ENCODE measurements at regions not wholly inside any gene's neighbourhood (a gene's known extent, or its start where the extent isn't known, plus 50 kb on each side); places are given as distances from the start of the nearest gene placed in this dataset.
"Not testable (repeated sequence)": the region's sequence is repeated elsewhere in the genome, so short reads cannot be mapped to it uniquely, and the experiment has no call there.

GRCh38 chr5:12965804-12966203 is 978.7 kb downstream of the DNAH5 start:
- no peaks in the 10 kb centered on the region for H3K36me3 ChIP-seq
- H3K4me3 ChIP-seq, result no peak overlapping the region
- DNase-seq, result no peak
- no peaks in the 10 kb centered on the region for H3K9me3 ChIP-seq
- H3K27me3 ChIP-seq, result peaks cover 2% of the 10 kb centered on the region

GRCh38 chr5:12959713-12960112 is 984.8 kb downstream of the DNAH5 start:
- Histone ChIP-seq H3K4me3 (no peak overlapping the region), H3K36me3 (no peaks in the 10 kb centered on the region), H3K9me3 (no peaks in the 10 kb centered on the region), H3K27me3 (no peaks in the 10 kb centered on the region)
- no peak for DNase-seq

GRCh38 chr5:12952409-12952808 is 992.1 kb downstream of the DNAH5 start:
- DNase-seq, result no peak
- no peaks in the 10 kb centered on the region for H3K27me3 ChIP-seq
- H3K9me3 ChIP-seq, result no peaks in the 10 kb centered on the region
- H3K36me3 ChIP-seq, result no peaks in the 10 kb centered on the region
- H3K4me3 ChIP-seq, result no peak overlapping the region

GRCh38 chr5:12951846-12952245 is 992.6 kb downstream of the DNAH5 start:
- H3K4me3 ChIP-seq, result no peak overlapping the region
- H3K36me3 ChIP-seq, result no peaks in the 10 kb centered on the region
- H3K27me3 ChIP-seq, result no peaks in the 10 kb centered on the region
- no peaks in the 10 kb centered on the region for H3K9me3 ChIP-seq
- DNase-seq, result no peak

- Histone ChIP-seq H3K27me3 (no peaks in the 10 kb centered on the region), H3K9me3 (no peaks in the 10 kb centered on the region), H3K36me3 (no peaks in the 10 kb centered on the region), H3K4me3 (no peak overlapping the region)
- DNase-seq, result no peak
Observed at GRCh38 chr5:12947379-12947778, 997.1 kb downstream of the DNAH5 start.

GRCh38 chr5:12945477-12945876 is 999.0 kb downstream of the DNAH5 start:
- DNase-seq, H3K4me3 ChIP-seq, H3K9me3 ChIP-seq: not testable (repeated sequence)

GRCh38 chr5:12936221-12936620 is 1008.3 kb downstream of the DNAH5 start:
- Histone ChIP-seq H3K36me3 (no peaks in the 10 kb centered on the region), H3K4me3 (no peak overlapping the region), H3K9me3 (no peaks in the 10 kb centered on the region), H3K27me3 (no peaks in the 10 kb centered on the region)
- no peak for DNase-seq

More at GRCh38 chr5:12945477-12945876, 999.0 kb downstream of the DNAH5 start:
- H3K36me3 ChIP-seq, H3K27me3 ChIP-seq: not testable (repeated sequence)

GRCh38 chr5:12934722-12935121 is 1009.8 kb downstream of the DNAH5 start:
- Histone ChIP-seq H3K4me3 (no peak overlapping the region), H3K27me3 (no peaks in the 10 kb centered on the region), H3K9me3 (no peaks in the 10 kb centered on the region), H3K36me3 (no peaks in the 10 kb centered on the region)
- no peak for DNase-seq

- no peaks in the 10 kb centered on the region for H3K36me3 ChIP-seq
- H3K27me3 ChIP-seq, result no peaks in the 10 kb centered on the region
- H3K4me3 ChIP-seq, result no peak overlapping the region
- H3K9me3 ChIP-seq, result no peaks in the 10 kb centered on the region
- DNase-seq, result no peak
Observed at GRCh38 chr5:12920527-12920926, 1016.3 kb upstream of the CTNND2 start.

- no peak for DNase-seq
- Histone ChIP-seq H3K9me3 (no peaks in the 10 kb centered on the region), H3K36me3 (no peaks in the 10 kb centered on the region), H3K27me3 (peaks cover 7% of the 10 kb centered on the region; the same call in 1 of the 2 replicates), H3K4me3 (no peak overlapping the region)
Observed at GRCh38 chr5:12911156-12911555, 1006.9 kb upstream of the CTNND2 start.

GRCh38 chr5:12910641-12911040 is 1006.4 kb upstream of the CTNND2 start:
- no peak for DNase-seq
- H3K27me3 ChIP-seq, result peaks cover 7% of the 10 kb centered on the region; the same call in 1 of the 2 replicates
- H3K36me3 ChIP-seq, result no peaks in the 10 kb centered on the region
- no peaks in the 10 kb centered on the region for H3K9me3 ChIP-seq
- H3K4me3 ChIP-seq, result no peak overlapping the region

GRCh38 chr5:12902611-12903010 is 998.4 kb upstream of the CTNND2 start:
- DNase-seq, result no peak
- no peaks in the 10 kb centered on the region for H3K36me3 ChIP-seq
- H3K27me3 ChIP-seq, result no peaks in the 10 kb centered on the region
- H3K9me3 ChIP-seq, result no peaks in the 10 kb centered on the region
- H3K4me3 ChIP-seq, result no peak overlapping the region

GRCh38 chr5:12901696-12902095 is 997.5 kb upstream of the CTNND2 start:
- no peak for DNase-seq
- Histone ChIP-seq H3K36me3 (no peaks in the 10 kb centered on the region), H3K4me3 (no peak overlapping the region)

GRCh38 chr5:12896086-12896485 is 991.8 kb upstream of the CTNND2 start:
- DNase-seq, result no peak
- no peaks in the 10 kb centered on the region for H3K36me3 ChIP-seq
- no peak overlapping the region for H3K4me3 ChIP-seq

More at GRCh38 chr5:12901696-12902095, 997.5 kb upstream of the CTNND2 start:
- Histone ChIP-seq H3K27me3 (no peaks in the 10 kb centered on the region), H3K9me3 (no peaks in the 10 kb centered on the region)

GRCh38 chr5:12885018-12885417 is 980.8 kb upstream of the CTNND2 start:
- no peaks in the 10 kb centered on the region for H3K27me3 ChIP-seq
- H3K9me3 ChIP-seq, result no peaks in the 10 kb centered on the region
- no peak overlapping the region for H3K4me3 ChIP-seq
- H3K36me3 ChIP-seq, result no peaks in the 10 kb centered on the region
- no peak for DNase-seq

More at GRCh38 chr5:12896086-12896485, 991.8 kb upstream of the CTNND2 start:
- H3K9me3 ChIP-seq, result no peaks in the 10 kb centered on the region
- H3K27me3 ChIP-seq, result no peaks in the 10 kb centered on the region

- H3K9me3 ChIP-seq, result no peaks in the 10 kb centered on the region
- H3K27me3 ChIP-seq, result no peaks in the 10 kb centered on the region
- DNase-seq, result no peak
- H3K36me3 ChIP-seq, result no peaks in the 10 kb centered on the region
- no peak overlapping the region for H3K4me3 ChIP-seq
Observed at GRCh38 chr5:12883395-12883794, 979.1 kb upstream of the CTNND2 start.

GRCh38 chr5:12876541-12877298 is 972.5 kb upstream of the CTNND2 start:
- no peaks in the 10 kb centered on the region for H3K27me3 ChIP-seq
- H3K9me3 ChIP-seq, result no peaks in the 10 kb centered on the region
- H3K4me3 ChIP-seq, result no peak overlapping the region
- DNase-seq, result no peak
- H3K36me3 ChIP-seq, result no peaks in the 10 kb centered on the region

GRCh38 chr5:12870872-12871539 is 966.8 kb upstream of the CTNND2 start:
- Histone ChIP-seq H3K4me3 (no peak overlapping the region), H3K36me3 (no peaks in the 10 kb centered on the region), H3K27me3 (no peaks in the 10 kb centered on the region), H3K9me3 (no peaks in the 10 kb centered on the region)
- DNase-seq, result no peak
